ENCODE measurements at regions not wholly inside any gene's neighbourhood (a gene's known extent, or its start where the extent isn't known, plus 50 kb on each side); places are given as distances from the start of the nearest gene placed in this dataset.

GRCh38 chr4:141826260-141826659 is 189.9 kb downstream of the IL15 start:
- no peak for DNase-seq (ENCODE audit: low spot score in 2 of 2, unreplicated experiment in 2 of 2)
- no peak for TF ChIP-seq CTCF (IDR thresholded peaks at IDR 0.05; ENCODE audit: unreplicated experiment)
- Mint-ChIP-seq H3K4me1 (no peaks in the 10 kb centered on the region), H3K36me3 (peaks cover 1% of the 10 kb centered on the region), H3K9me3 (peaks cover 23% of the 10 kb centered on the region), H3K27me3 (ENCODE audit: low read depth) (peaks cover 1% of the 10 kb centered on the region), H3K4me3 (no peak overlapping the region), H3K27ac (no peak overlapping the region)

DNA sequence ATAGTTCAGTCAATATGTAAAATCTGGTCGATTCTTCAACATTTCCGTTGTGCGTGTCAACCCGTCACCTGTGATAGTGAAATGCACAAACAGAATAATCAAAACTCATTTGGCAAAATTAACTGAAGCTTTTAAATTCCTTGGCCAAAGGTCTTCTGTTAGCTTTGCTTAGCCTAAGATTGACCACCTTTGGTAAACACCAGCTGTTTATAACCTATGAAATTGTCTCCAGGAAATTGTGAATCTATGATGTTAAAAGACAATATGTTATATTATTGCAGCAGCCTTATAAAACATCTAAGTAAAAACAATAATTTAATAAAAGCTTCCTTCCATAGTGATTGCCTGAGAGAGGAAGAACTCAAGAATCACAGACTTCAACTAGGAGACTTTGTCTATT is 196.8 kb downstream of the IL15 start:
- H3K4me1 Mint-ChIP-seq = no peaks in the 10 kb centered on the region

GRCh38 chr4:141840299-141840986 is 204.1 kb downstream of the IL15 start:
- Mint-ChIP-seq H3K27me3 (ENCODE audit: low read depth) (no peaks in the 10 kb centered on the region), H3K9me3 (peaks cover 23% of the 10 kb centered on the region), H3K4me3 (no peak overlapping the region), H3K4me1 (peaks cover 21% of the 10 kb centered on the region), H3K36me3 (peaks cover 6% of the 10 kb centered on the region), H3K27ac (no peak overlapping the region)
- DNase-seq (ENCODE audit: low spot score in 2 of 2, unreplicated experiment in 2 of 2) = no peak
- TF ChIP-seq CTCF (IDR thresholded peaks at IDR 0.05; ENCODE audit: unreplicated experiment) = no peak

More for the DNA sequence above, 196.8 kb downstream of the IL15 start:
- H3K27ac Mint-ChIP-seq = no peak overlapping the region
- peaks cover 5% of the 10 kb centered on the region for H3K36me3 Mint-ChIP-seq
- DNase-seq (ENCODE audit: low spot score in 2 of 2, unreplicated experiment in 2 of 2) = no peak
- no peaks in the 10 kb centered on the region for H3K27me3 Mint-ChIP-seq (ENCODE audit: low read depth)
- TF ChIP-seq CTCF (IDR thresholded peaks at IDR 0.05; ENCODE audit: unreplicated experiment) = no peak
- H3K4me3 Mint-ChIP-seq = no peak overlapping the region
- H3K9me3 Mint-ChIP-seq = peaks cover 28% of the 10 kb centered on the region

DNA sequence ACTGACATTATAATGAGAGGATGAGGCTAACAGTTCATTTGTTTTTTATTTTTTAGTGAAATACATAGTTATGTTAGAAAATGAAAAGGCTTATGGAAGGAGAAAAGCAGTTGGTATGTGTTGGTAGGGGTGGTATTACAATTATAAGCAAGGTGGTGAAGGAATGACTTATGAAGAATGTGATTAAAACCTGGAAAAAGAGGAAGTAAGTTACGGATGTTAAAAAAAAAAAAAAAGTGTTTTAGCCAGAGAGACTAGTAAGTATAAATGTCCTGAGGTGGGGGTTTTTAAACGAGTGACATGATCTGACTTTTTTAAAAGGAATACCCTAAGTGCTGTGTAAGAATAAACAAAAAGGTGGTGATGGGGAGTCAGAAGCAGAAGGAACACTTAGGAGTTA is 206.8 kb downstream of the IL15 start:
- DNase-seq (ENCODE audit: low spot score in 2 of 2, unreplicated experiment in 2 of 2) = no peak
- peaks cover 28% of the 10 kb centered on the region for H3K9me3 Mint-ChIP-seq
- TF ChIP-seq CTCF (IDR thresholded peaks at IDR 0.05; ENCODE audit: unreplicated experiment) = no peak
- H3K4me3 Mint-ChIP-seq = no peak overlapping the region
- no peaks in the 10 kb centered on the region for H3K27me3 Mint-ChIP-seq (ENCODE audit: low read depth)
- peaks cover 35% of the 10 kb centered on the region for H3K4me1 Mint-ChIP-seq
- H3K36me3 Mint-ChIP-seq = peaks cover 8% of the 10 kb centered on the region
- H3K27ac Mint-ChIP-seq = no peak overlapping the region

DNA sequence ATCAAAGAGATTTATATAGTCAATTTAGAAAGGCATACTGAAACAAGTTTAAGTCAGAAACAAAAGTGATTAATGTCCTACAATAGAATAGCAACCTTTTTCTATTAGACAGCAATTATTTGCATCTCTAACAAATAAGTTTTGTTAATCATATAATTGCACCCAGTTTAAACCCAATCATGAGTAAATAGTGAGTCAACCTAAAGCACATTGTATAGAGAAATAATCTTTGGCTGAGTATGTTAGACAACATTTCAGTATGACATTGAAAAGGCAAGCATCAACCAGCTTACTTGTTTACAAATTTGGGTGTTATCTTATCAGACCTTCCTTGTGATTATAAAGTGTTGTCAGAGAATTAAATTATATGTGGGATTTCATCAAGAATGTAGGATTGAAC is 209.5 kb downstream of the IL15 start:
- no peak overlapping the region for H3K27ac Mint-ChIP-seq
- no peak for DNase-seq (ENCODE audit: low spot score in 2 of 2, unreplicated experiment in 2 of 2)
- H3K4me3 Mint-ChIP-seq = no peak overlapping the region
- peaks cover 39% of the 10 kb centered on the region for H3K4me1 Mint-ChIP-seq
- no peaks in the 10 kb centered on the region for H3K27me3 Mint-ChIP-seq (ENCODE audit: low read depth)
- TF ChIP-seq CTCF (IDR thresholded peaks at IDR 0.05; ENCODE audit: unreplicated experiment) = no peak
- H3K36me3 Mint-ChIP-seq = peaks cover 4% of the 10 kb centered on the region
- peaks cover 19% of the 10 kb centered on the region for H3K9me3 Mint-ChIP-seq

Data from mesothelial cell of epicardium (in vitro differentiated cells).